ENCODE measurements at regions not wholly inside any gene's neighbourhood (a gene's known extent, or its start where the extent isn't known, plus 50 kb on each side); places are given as distances from the start of the nearest gene placed in this dataset.

DNA sequence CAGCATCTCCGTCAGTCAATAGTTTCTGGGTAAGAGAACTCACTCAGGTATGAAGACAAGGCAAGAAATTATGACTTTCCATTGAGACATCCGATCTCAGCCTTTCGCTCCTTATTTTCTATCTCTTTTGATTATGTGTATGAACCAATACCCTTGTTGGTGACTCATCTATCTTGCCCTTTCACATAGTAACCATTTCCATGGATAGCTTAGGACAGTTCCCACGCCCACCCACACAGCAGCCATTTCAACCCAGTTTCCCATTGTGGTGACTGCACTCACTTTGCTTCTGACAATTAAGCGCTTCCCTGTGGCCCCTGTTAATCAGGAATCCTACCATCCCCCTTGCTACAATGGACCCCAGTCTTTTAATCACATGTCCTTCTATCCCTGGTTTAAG lies 210.6 kb upstream of the ADGRL2 start:
- Histone ChIP-seq H3K27me3 (replicated peaks; ENCODE audit: insufficient read depth, low read length) (no peaks in the 10 kb centered on the region), H3K4me1 (ENCODE audit: low read length) (no peaks in the 10 kb centered on the region), H3F3A (ENCODE audit: insufficient read depth, low read length) (no peaks in the 10 kb centered on the region), H3K4me2 (ENCODE audit: low read depth, low read length) (no peak overlapping the region), H3K9ac (ENCODE audit: low read length) (no peak overlapping the region), H3K9me3 (replicated peaks; ENCODE audit: insufficient read depth, low read length) (no peaks in the 10 kb centered on the region), H3K36me3 (replicated peaks; ENCODE audit: insufficient read depth, low read length) (no peaks in the 10 kb centered on the region), H3K79me2 (ENCODE audit: low read length) (no peaks in the 10 kb centered on the region), H3K4me3 (ENCODE audit: low read length) (no peak overlapping the region), H4K20me1 (ENCODE audit: insufficient read depth, low read length) (no peaks in the 10 kb centered on the region), H3K27ac (ENCODE audit: low read length) (no peak overlapping the region), H3K9me2 (replicated peaks; ENCODE audit: insufficient read depth, low read length) (no peaks in the 10 kb centered on the region), H2AFZ (ENCODE audit: low read length) (no peak overlapping the region)
- no peak for DNase-seq
- TF ChIP-seq EZH2 (optimal IDR thresholded peaks at IDR 0.05; ENCODE audit: low read depth, low read length) (no peak), EZH2phosphoT487 (IDR thresholded peaks at IDR 0.05; ENCODE audit: low read length) (no peak), CTCF (IDR thresholded peaks at IDR 0.05; ENCODE audit: low read length) (no peak)

- no peaks in the 10 kb centered on the region for H3K4me1 ChIP-seq (ENCODE audit: low read length)
- no peak overlapping the region for H3K27ac ChIP-seq (ENCODE audit: low read length)
- no peak for TF ChIP-seq EZH2phosphoT487 (IDR thresholded peaks at IDR 0.05; ENCODE audit: low read length)
- TF ChIP-seq CTCF (IDR thresholded peaks at IDR 0.05; ENCODE audit: low read length), result no peak
- TF ChIP-seq EZH2 (optimal IDR thresholded peaks at IDR 0.05; ENCODE audit: low read depth, low read length), result no peak
- H2AFZ ChIP-seq (ENCODE audit: low read length), result no peak overlapping the region
- no peak for DNase-seq
- no peaks in the 10 kb centered on the region for H3F3A ChIP-seq (ENCODE audit: insufficient read depth, low read length)
- H3K27me3 ChIP-seq (replicated peaks; ENCODE audit: insufficient read depth, low read length), result no peaks in the 10 kb centered on the region
- H3K79me2 ChIP-seq (ENCODE audit: low read length), result no peaks in the 10 kb centered on the region
- no peaks in the 10 kb centered on the region for H3K9me2 ChIP-seq (replicated peaks; ENCODE audit: insufficient read depth, low read length)
- H4K20me1 ChIP-seq (ENCODE audit: insufficient read depth, low read length), result no peaks in the 10 kb centered on the region
- no peak overlapping the region for H3K9ac ChIP-seq (ENCODE audit: low read length)
- H3K4me3 ChIP-seq (ENCODE audit: low read length), result no peak overlapping the region
- H3K4me2 ChIP-seq (ENCODE audit: low read depth, low read length), result no peak overlapping the region
- H3K36me3 ChIP-seq (replicated peaks; ENCODE audit: insufficient read depth, low read length), result no peaks in the 10 kb centered on the region
- H3K9me3 ChIP-seq (replicated peaks; ENCODE audit: insufficient read depth, low read length), result no peaks in the 10 kb centered on the region
Measured at GRCh38 chr1:81588149-81588548, 212.6 kb upstream of the ADGRL2 start.

DNA sequence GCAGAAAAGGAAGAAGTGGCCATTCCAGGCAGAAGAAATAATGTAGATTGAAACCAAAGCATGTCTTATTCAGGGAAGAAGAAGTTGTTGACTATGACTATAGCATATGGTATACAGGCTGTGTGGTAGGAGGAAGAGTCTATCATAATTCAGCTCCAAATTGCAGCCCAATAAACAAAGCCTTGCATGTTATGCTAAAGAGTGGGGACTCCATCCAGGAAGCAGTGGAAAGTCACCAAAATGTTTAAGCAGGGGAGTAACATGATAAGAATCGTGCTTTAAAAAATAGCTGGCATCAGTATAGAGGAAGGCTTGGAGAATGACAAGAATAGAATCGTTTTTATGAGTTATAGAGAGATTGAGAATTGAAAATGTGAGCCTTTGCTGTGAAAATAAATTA lies 213.3 kb upstream of the ADGRL2 start:
- H3F3A ChIP-seq (ENCODE audit: insufficient read depth, low read length), result no peaks in the 10 kb centered on the region
- H4K20me1 ChIP-seq (ENCODE audit: insufficient read depth, low read length), result no peaks in the 10 kb centered on the region
- no peak overlapping the region for H2AFZ ChIP-seq (ENCODE audit: low read length)
- H3K9me2 ChIP-seq (replicated peaks; ENCODE audit: insufficient read depth, low read length), result no peaks in the 10 kb centered on the region
- TF ChIP-seq EZH2phosphoT487 (IDR thresholded peaks at IDR 0.05; ENCODE audit: low read length) (no peak), CTCF (IDR thresholded peaks at IDR 0.05; ENCODE audit: low read length) (no peak), EZH2 (optimal IDR thresholded peaks at IDR 0.05; ENCODE audit: low read depth, low read length) (no peak)
- no peak for DNase-seq
- H3K4me3 ChIP-seq (ENCODE audit: low read length), result no peak overlapping the region
- no peaks in the 10 kb centered on the region for H3K36me3 ChIP-seq (replicated peaks; ENCODE audit: insufficient read depth, low read length)
- no peaks in the 10 kb centered on the region for H3K9me3 ChIP-seq (replicated peaks; ENCODE audit: insufficient read depth, low read length)
- no peaks in the 10 kb centered on the region for H3K4me1 ChIP-seq (ENCODE audit: low read length)
- no peaks in the 10 kb centered on the region for H3K27me3 ChIP-seq (replicated peaks; ENCODE audit: insufficient read depth, low read length)
- no peak overlapping the region for H3K27ac ChIP-seq (ENCODE audit: low read length)
- no peaks in the 10 kb centered on the region for H3K79me2 ChIP-seq (ENCODE audit: low read length)
- H3K4me2 ChIP-seq (ENCODE audit: low read depth, low read length), result no peak overlapping the region
- no peak overlapping the region for H3K9ac ChIP-seq (ENCODE audit: low read length)

Measured in MM.1S (cell line).